ENCODE measurements at regions not wholly inside any gene's neighbourhood (a gene's known extent, or its start where the extent isn't known, plus 50 kb on each side); places are given as distances from the start of the nearest gene placed in this dataset.

DNA sequence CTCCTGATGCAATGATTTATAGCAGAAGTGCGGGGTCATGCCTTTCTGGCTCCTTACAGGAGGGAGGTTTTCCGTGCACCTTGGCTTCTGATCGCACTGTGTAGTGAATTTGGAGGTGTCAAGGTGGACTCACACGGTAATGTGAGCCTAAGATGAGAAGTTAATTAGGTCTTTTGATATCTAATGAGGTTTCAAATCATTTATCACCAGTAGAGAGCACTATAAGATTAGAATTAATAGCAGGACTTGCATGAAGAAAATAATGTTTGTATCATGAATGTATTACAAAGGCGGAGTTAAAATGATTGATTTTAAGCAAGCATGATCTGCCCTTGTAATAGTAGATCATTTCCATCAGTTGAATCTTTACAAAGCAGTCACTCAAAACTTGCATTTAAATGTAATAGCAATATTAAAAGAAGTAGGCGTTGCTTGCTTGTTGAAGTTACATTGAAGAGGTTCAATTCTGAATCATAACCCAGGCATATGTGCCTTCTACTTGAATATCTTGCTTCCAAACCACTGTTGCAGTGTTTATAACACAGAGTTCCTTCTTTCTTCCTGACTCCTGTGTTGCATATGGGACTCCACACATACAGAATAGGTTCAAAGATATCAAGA lies 152.1 kb downstream of the FMR1NB start:
- TF ChIP-seq, protein P1, sequence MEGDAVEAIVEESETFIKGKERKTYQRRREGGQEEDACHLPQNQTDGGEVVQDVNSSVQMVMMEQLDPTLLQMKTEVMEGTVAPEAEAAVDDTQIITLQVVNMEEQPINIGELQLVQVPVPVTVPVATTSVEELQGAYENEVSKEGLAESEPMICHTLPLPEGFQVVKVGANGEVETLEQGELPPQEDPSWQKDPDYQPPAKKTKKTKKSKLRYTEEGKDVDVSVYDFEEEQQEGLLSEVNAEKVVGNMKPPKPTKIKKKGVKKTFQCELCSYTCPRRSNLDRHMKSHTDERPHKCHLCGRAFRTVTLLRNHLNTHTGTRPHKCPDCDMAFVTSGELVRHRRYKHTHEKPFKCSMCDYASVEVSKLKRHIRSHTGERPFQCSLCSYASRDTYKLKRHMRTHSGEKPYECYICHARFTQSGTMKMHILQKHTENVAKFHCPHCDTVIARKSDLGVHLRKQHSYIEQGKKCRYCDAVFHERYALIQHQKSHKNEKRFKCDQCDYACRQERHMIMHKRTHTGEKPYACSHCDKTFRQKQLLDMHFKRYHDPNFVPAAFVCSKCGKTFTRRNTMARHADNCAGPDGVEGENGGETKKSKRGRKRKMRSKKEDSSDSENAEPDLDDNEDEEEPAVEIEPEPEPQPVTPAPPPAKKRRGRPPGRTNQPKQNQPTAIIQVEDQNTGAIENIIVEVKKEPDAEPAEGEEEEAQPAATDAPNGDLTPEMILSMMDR (IDR thresholded peaks at IDR 0.05; ENCODE audit: borderline replicate concordance, extremely low read depth, low read length, poor library complexity, severe bottlenecking): peak; percentile 54
- TF ChIP-seq EZH2 (IDR thresholded peaks at IDR 0.05; ENCODE audit: borderline replicate concordance, low read depth, low read length, severe bottlenecking): no peak

Data from DND-41 (cell line).